H9 (cell line): ENCODE measurements at regions not wholly inside any gene's neighbourhood (a gene's known extent, or its start where the extent isn't known, plus 50 kb on each side); places are given as distances from the start of the nearest gene placed in this dataset.
A peak's percentile ranks its signal among the peaks of the same experiment; 100 is the strongest.

ENCODE experiments used
- DNase-seq: peaks from one replicate; pipeline ENCODE4 v3.0.0-alpha.2; 2017
- H2AFZ ChIP-seq: one replicate; pipeline ENCODE4 v1.6.1; 2013; ENCODE audit warnings: mild to moderate bottlenecking, low read length, control low read depth, moderate library complexity
- H2AK5ac ChIP-seq: 2 replicates; pipeline ENCODE4 v1.6.1; 2013; ENCODE audit warnings: low read length, control low read depth, mixed read lengths; ENCODE audit not compliant: insufficient read length
- H2BK120ac ChIP-seq: one replicate; pipeline ENCODE4 v1.6.1; 2013; ENCODE audit warnings: low read depth, mild to moderate bottlenecking, low read length, control low read depth, inconsistent platforms; ENCODE audit not compliant: poor library complexity, severe bottlenecking
- H2BK12ac ChIP-seq: 2 replicates; pipeline ENCODE4 v1.6.1; 2013; ENCODE audit warnings: low read length, control low read depth, mixed read lengths, low read depth; ENCODE audit not compliant: insufficient read length
- H2BK15ac ChIP-seq: 2 replicates; pipeline ENCODE4 v1.6.1; 2013; ENCODE audit warnings: low read depth, low read length, control low read depth
- H2BK20ac ChIP-seq: one replicate; pipeline ENCODE4 v1.6.1; 2013; ENCODE audit warnings: low read depth, mild to moderate bottlenecking, low read length, control low read depth, inconsistent platforms; ENCODE audit not compliant: poor library complexity, severe bottlenecking
- H2BK5ac ChIP-seq: 2 replicates; pipeline ENCODE4 v1.6.1; 2013; ENCODE audit warnings: low read length, control low read depth, mixed read lengths; ENCODE audit not compliant: insufficient read length
- H3K14ac ChIP-seq: 2 replicates; pipeline ENCODE4 v1.6.1; 2013; ENCODE audit warnings: low read length, control low read depth; ENCODE audit not compliant: insufficient read depth
- H3K18ac ChIP-seq: 2 replicates; pipeline ENCODE4 v1.6.1; 2013; ENCODE audit warnings: low read depth, mild to moderate bottlenecking, mixed read lengths, low read length, control low read depth; ENCODE audit not compliant: insufficient read length
- H3K23ac ChIP-seq: 2 replicates; pipeline ENCODE4 v1.6.1; 2013; ENCODE audit warnings: low read length, control low read depth, mixed read lengths, low read depth; ENCODE audit not compliant: insufficient read length
- H3K23me2 ChIP-seq: 2 replicates; pipeline ENCODE4 v1.6.1; 2013; ENCODE audit warnings: low read depth, mild to moderate bottlenecking, mixed read lengths, low read length, control low read depth; ENCODE audit not compliant: insufficient read length, poor library complexity, severe bottlenecking
- H3K27ac ChIP-seq: 2 replicates; pipeline ENCODE4 v1.5.1; 2013; ENCODE audit warnings: low read length, control low read depth, mixed read lengths, low read depth; ENCODE audit not compliant: insufficient read length
- H3K27me3 ChIP-seq: 2 replicates; pipeline ENCODE4 v1.6.1; 2013; ENCODE audit warnings: low read length, control low read depth, inconsistent platforms; ENCODE audit not compliant: insufficient read depth
- H3K4ac ChIP-seq: 2 replicates; pipeline ENCODE4 v1.6.1; 2013; ENCODE audit warnings: low read depth, mild to moderate bottlenecking, control low read depth, inconsistent platforms, low read length, moderate library complexity
- H3K4me1 ChIP-seq: 2 replicates; pipeline ENCODE4 v1.6.1; 2013; ENCODE audit warnings: low read length, control low read depth, inconsistent platforms; ENCODE audit not compliant: insufficient read depth
- H3K4me2 ChIP-seq: 2 replicates; pipeline ENCODE4 v1.6.1; 2013; ENCODE audit warnings: low read length, control low read depth, mixed read lengths; ENCODE audit not compliant: insufficient read length, insufficient read depth
- H3K56ac ChIP-seq: 2 replicates; pipeline ENCODE4 v1.6.1; 2013; ENCODE audit warnings: low read depth, mild to moderate bottlenecking, mixed read lengths, low read length, control low read depth; ENCODE audit not compliant: insufficient read length
- H3K79me1 ChIP-seq: 2 replicates; pipeline ENCODE4 v1.6.1; 2013; ENCODE audit warnings: low read depth, mild to moderate bottlenecking, moderate library complexity, low read length, control low read depth, inconsistent platforms; ENCODE audit not compliant: insufficient read depth, poor library complexity, severe bottlenecking
- H3K79me2 ChIP-seq: 2 replicates; pipeline ENCODE4 v1.6.1; 2013; ENCODE audit warnings: low read length, control low read depth, inconsistent platforms; ENCODE audit not compliant: insufficient read depth
- H3K9ac ChIP-seq: 2 replicates; pipeline ENCODE4 v1.6.1; 2013; ENCODE audit warnings: low read length, control low read depth, mixed read lengths; ENCODE audit not compliant: insufficient read length; ENCODE audit errors: extremely low read depth
- H3K9me3 ChIP-seq: one replicate; pipeline ENCODE4 v1.6.1; 2013; ENCODE audit warnings: low read depth, low read length, inconsistent platforms; ENCODE audit not compliant: control insufficient read depth
- H3T11ph ChIP-seq: one replicate; pipeline ENCODE4 v1.6.1; 2013; ENCODE audit warnings: mild to moderate bottlenecking, low read length, control low read depth, inconsistent platforms
- H4K20me1 ChIP-seq: one replicate; pipeline ENCODE4 v1.6.1; 2013; ENCODE audit not compliant: control insufficient read depth, insufficient read length, insufficient read depth
- H4K5ac ChIP-seq: 2 replicates; pipeline ENCODE4 v1.6.1; 2013; ENCODE audit warnings: low read depth, mild to moderate bottlenecking, mixed read lengths, low read length, control low read depth; ENCODE audit not compliant: insufficient read length
- H4K8ac ChIP-seq: replicated peaks from 2 replicates; pipeline ENCODE4 v1.6.1; 2013; ENCODE audit warnings: low read length, control low read depth, mixed read lengths, low read depth; ENCODE audit not compliant: insufficient read length
- H4K91ac ChIP-seq: 2 replicates; pipeline ENCODE4 v1.6.1; 2013; ENCODE audit warnings: low read depth, mild to moderate bottlenecking, moderate library complexity, mixed read lengths, low read length, control low read depth; ENCODE audit not compliant: insufficient read length
- H3K27ac Mint-ChIP-seq, 3 experiments: 2 replicates in 2 of 3; 3 replicates in 1 of 3; pipeline ENCODE4 v1.8.0; 2020 to 2021; ENCODE audit warnings: mixed read lengths in 3 of 3, mild to moderate bottlenecking in 1 of 3, moderate library complexity in 1 of 3
- H3K27me3 Mint-ChIP-seq: 2 replicates; pipeline ENCODE4 v1.8.0; 2021; ENCODE audit warnings: low read depth, mild to moderate bottlenecking, moderate library complexity, mixed read lengths
- H3K36me3 Mint-ChIP-seq, 3 experiments: 2 replicates in 2 of 3; 3 replicates in 1 of 3; pipeline ENCODE4 v1.8.0; 2020 to 2021; ENCODE audit warnings: low read depth in 3 of 3, mixed read lengths in 3 of 3; ENCODE audit not compliant: insufficient read depth in 1 of 3
- H3K4me1 Mint-ChIP-seq, 2 experiments: 2 replicates each; pipeline ENCODE4 v1.8.0; 2020; ENCODE audit warnings: mixed read lengths in 2 of 2
- H3K4me3 Mint-ChIP-seq, 2 experiments: 2 replicates in 1 of 2; 3 replicates in 1 of 2; pipeline ENCODE4 v1.8.0; 2020 to 2021; ENCODE audit warnings: mild to moderate bottlenecking in 2 of 2, mixed read lengths in 2 of 2, moderate library complexity in 1 of 2
- H3K9me3 Mint-ChIP-seq, 2 experiments: 2 replicates in 1 of 2; 3 replicates in 1 of 2; pipeline ENCODE4 v1.8.0; 2020; ENCODE audit warnings: mild to moderate bottlenecking in 2 of 2, mixed read lengths in 2 of 2, moderate library complexity in 1 of 2
- WGBS: extraction: QIAGEN DNeasy Blood & Tissue Kit; methylation state at CpG from one replicate; pipeline ENCODE4 v1.1.7; 2013; ENCODE audit warnings: missing lambda C conversion rate, low lambda C conversion rate, mixed read lengths; ENCODE audit not compliant: insufficient read length; ENCODE audit errors: extremely low coverage; 5-methylcytosine and 5-hydroxymethylcytosine counted together
- TF ChIP-seq, protein P1 (sequence below): fragments of 200-600 bp; sonication (generic); conservative IDR thresholded peaks from 3 replicates; pipeline ENCODE4 v1.8.0; 2021; ENCODE audit warnings: antibody characterized with exemption, mild to moderate bottlenecking

DNA sequence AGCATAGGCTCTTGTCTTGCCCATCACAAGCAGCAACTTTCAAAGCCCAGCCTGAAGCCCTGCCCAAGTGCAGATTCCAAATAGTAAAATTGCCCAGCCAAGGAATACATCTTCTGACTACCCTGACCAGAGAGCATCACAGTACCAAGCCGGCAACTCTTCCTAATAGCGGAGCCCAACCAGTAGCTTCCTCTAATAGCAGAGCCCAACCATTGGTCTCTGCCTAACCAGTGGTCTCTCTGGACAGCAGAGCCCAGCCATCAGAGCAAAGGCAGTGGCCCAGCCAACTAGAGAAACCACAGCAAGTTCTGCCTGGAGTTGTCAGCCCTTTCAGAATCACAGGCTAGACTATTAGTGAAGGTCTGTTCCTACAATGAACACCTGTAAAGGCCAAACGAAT, 285.6 kb downstream of the HGF start:
- Histone ChIP-seq H3K4me1 (no peaks in the 10 kb centered on the region), H3K14ac (no peak overlapping the region), H3K4me2 (no peak overlapping the region), H2BK5ac (no peak overlapping the region), H3K9me3 (no peaks in the 10 kb centered on the region), H3K9ac (no peak overlapping the region), H3T11ph (no peak overlapping the region), H2AK5ac (no peak overlapping the region), H4K91ac (no peak overlapping the region), H3K23ac (no peak overlapping the region), H3K27ac (no peak overlapping the region), H2BK20ac (no peak overlapping the region), H2AFZ (no peak overlapping the region), H3K4ac (no peak overlapping the region), H4K20me1 (no peaks in the 10 kb centered on the region), H3K27me3 (no peaks in the 10 kb centered on the region), H4K8ac (no peak overlapping the region), H2BK15ac (no peak overlapping the region), H4K5ac (no peak overlapping the region), H3K56ac (no peak overlapping the region), H3K79me2 (no peaks in the 10 kb centered on the region), H3K23me2 (no peaks in the 10 kb centered on the region), H3K79me1 (no peaks in the 10 kb centered on the region), H2BK120ac (no peak overlapping the region), H3K18ac (no peak overlapping the region), H2BK12ac (no peak overlapping the region)
- Mint-ChIP-seq H3K4me3 (no peak overlapping the region), H3K36me3 (peaks cover 0 to 3% (median under 1%) of the 10 kb centered on the region in 3 experiments; a peak in 3 of 7 replicates), H3K27me3 (no peaks in the 10 kb centered on the region), H3K9me3 (peaks cover 0 to under 1% of the 10 kb centered on the region in 2 experiments; a peak in 2 of 5 replicates), H3K4me1 (peaks cover 11 to 12% of the 10 kb centered on the region in 2 experiments; a peak in 3 of 4 replicates), H3K27ac (no peak overlapping the region)
- TF ChIP-seq, protein P1, sequence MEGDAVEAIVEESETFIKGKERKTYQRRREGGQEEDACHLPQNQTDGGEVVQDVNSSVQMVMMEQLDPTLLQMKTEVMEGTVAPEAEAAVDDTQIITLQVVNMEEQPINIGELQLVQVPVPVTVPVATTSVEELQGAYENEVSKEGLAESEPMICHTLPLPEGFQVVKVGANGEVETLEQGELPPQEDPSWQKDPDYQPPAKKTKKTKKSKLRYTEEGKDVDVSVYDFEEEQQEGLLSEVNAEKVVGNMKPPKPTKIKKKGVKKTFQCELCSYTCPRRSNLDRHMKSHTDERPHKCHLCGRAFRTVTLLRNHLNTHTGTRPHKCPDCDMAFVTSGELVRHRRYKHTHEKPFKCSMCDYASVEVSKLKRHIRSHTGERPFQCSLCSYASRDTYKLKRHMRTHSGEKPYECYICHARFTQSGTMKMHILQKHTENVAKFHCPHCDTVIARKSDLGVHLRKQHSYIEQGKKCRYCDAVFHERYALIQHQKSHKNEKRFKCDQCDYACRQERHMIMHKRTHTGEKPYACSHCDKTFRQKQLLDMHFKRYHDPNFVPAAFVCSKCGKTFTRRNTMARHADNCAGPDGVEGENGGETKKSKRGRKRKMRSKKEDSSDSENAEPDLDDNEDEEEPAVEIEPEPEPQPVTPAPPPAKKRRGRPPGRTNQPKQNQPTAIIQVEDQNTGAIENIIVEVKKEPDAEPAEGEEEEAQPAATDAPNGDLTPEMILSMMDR = no peak
- peak; percentile 39 for DNase-seq
- WGBS = no CpG with 5 or more reads among the region's 3 CpGs
